Activated CD8-positive, alpha-beta T cell treated with anti-CD3 and anti-CD28 coated beads for 36 hours (primary cell): ENCODE measurements at regions not wholly inside any gene's neighbourhood (a gene's known extent, or its start where the extent isn't known, plus 50 kb on each side); places are given as distances from the start of the nearest gene placed in this dataset.

ENCODE experiments used
- ATAC-seq: fragments of 200-7000 bp; cut with Tn5 transposase; one replicate; pipeline ENCODE4 v1.10.0; 2021; ENCODE audit warnings: mild to moderate bottlenecking, moderate library complexity
- CTCF ChIA-PET: fragments of 350-600 bp; sonication (Branson Sonifier 250); formaldehyde crosslinking; loops from one replicate; lab custom pipeline; 2021; ENCODE audit warnings: antibody characterized with exemption; lab: Charles Lee
- POLR2A ChIA-PET: fragments of 350-600 bp; sonication (Branson Sonifier 250); formaldehyde crosslinking; loops from one replicate; lab custom pipeline; 2021; ENCODE audit warnings: antibody characterized with exemption; lab: Charles Lee
- DNase-seq: peaks from one replicate; pipeline ENCODE4 v3.0.0-alpha.2; 2020
- H3K27ac Mint-ChIP-seq: one replicate; pipeline ENCODE4 v1.8.0; 2021; ENCODE audit warnings: mild to moderate bottlenecking, mixed read lengths
- H3K27me3 Mint-ChIP-seq: one replicate; pipeline ENCODE4 v1.8.0; 2021; ENCODE audit warnings: mixed read lengths
- H3K36me3 Mint-ChIP-seq: one replicate; pipeline ENCODE4 v1.8.0; 2021; ENCODE audit warnings: low read depth, mixed read lengths
- H3K4me1 Mint-ChIP-seq: one replicate; pipeline ENCODE4 v1.8.0; 2021; ENCODE audit warnings: low read depth, mixed read lengths
- H3K4me3 Mint-ChIP-seq: one replicate; pipeline ENCODE4 v1.8.0; 2021; ENCODE audit warnings: mild to moderate bottlenecking, moderate library complexity, mixed read lengths
- H3K9me3 Mint-ChIP-seq: one replicate; pipeline ENCODE4 v1.8.0; 2021; ENCODE audit warnings: mixed read lengths
- CTCF ChIP-seq: fragments of 200-600 bp; IDR thresholded peaks from one replicate; pipeline ENCODE4 v1.8.0; 2022; ENCODE audit warnings: antibody characterized with exemption, mild to moderate bottlenecking
- intact Hi-C: fragments of 100-400 bp; cut with micrococcal nuclease; formaldehyde crosslinking; loops from one replicate; pipeline ENCODE4 v1.10.0; 2022

GRCh38 chr15:69685512-69686452, 233.2 kb downstream of the RPLP1 start:
- H3K9me3 Mint-ChIP-seq: peaks cover 37% of the 10 kb centered on the region
- H3K4me3 Mint-ChIP-seq: no peak overlapping the region
- TF ChIP-seq CTCF: no peak
- POLR2A ChIA-PET: interaction anchor here (1.1 kb wide), 1 partner anchor 8 kb away, joined by 4 read pairs; no protein-coding TSS in a partner anchor
- intact Hi-C loops: no loop called here
- peaks cover 15% of the 10 kb centered on the region for H3K36me3 Mint-ChIP-seq
- H3K27me3 Mint-ChIP-seq: peaks cover 7% of the 10 kb centered on the region
- H3K27ac Mint-ChIP-seq: no peak overlapping the region
- DNase-seq: no peak
- CTCF ChIA-PET: no interaction called here
- ATAC-seq: no peak
- peaks cover 10% of the 10 kb centered on the region for H3K4me1 Mint-ChIP-seq

- Mint-ChIP-seq H3K27me3 (peaks cover 7% of the 10 kb centered on the region), H3K36me3 (peaks cover 15% of the 10 kb centered on the region), H3K4me3 (no peak overlapping the region), H3K27ac (no peak overlapping the region), H3K9me3 (peaks cover 37% of the 10 kb centered on the region), H3K4me1 (peaks cover 8% of the 10 kb centered on the region)
- ChIA-PET CTCF (no interaction called here), POLR2A (no interaction called here)
- ATAC-seq (no peak), DNase-seq (no peak)
- intact Hi-C loops: no loop called here
- TF ChIP-seq CTCF: no peak
Measured at GRCh38 chr15:69686626-69687025, 234.0 kb downstream of the RPLP1 start.

- ATAC-seq: no peak
- no peak overlapping the region for H3K27ac Mint-ChIP-seq
- POLR2A ChIA-PET: interaction anchor here (0.9 kb wide), 1 partner anchor 73 kb away, joined by 3 read pairs; no protein-coding TSS in a partner anchor
- CTCF ChIA-PET: interaction anchor here (1.2 kb wide), 1 partner anchor 98 kb away, joined by 3 read pairs; no protein-coding TSS in a partner anchor
- TF ChIP-seq CTCF: no peak
- H3K9me3 Mint-ChIP-seq: peaks cover 26% of the 10 kb centered on the region
- DNase-seq: no peak
- no peaks in the 10 kb centered on the region for H3K4me1 Mint-ChIP-seq
- no peak overlapping the region for H3K4me3 Mint-ChIP-seq
- peaks cover 11% of the 10 kb centered on the region for H3K36me3 Mint-ChIP-seq
- intact Hi-C loops: no loop called here
- peaks cover 9% of the 10 kb centered on the region for H3K27me3 Mint-ChIP-seq
Measured at GRCh38 chr15:69689133-69689532, 236.5 kb downstream of the RPLP1 start.

GRCh38 chr15:69691307-69692015, 238.8 kb downstream of the RPLP1 start:
- H3K4me3 Mint-ChIP-seq: no peak overlapping the region
- intact Hi-C loops: no loop called here
- CTCF ChIA-PET: no interaction called here
- no peak for DNase-seq
- ATAC-seq: no peak
- peaks cover 9% of the 10 kb centered on the region for H3K27me3 Mint-ChIP-seq
- TF ChIP-seq CTCF: no peak
- H3K4me1 Mint-ChIP-seq: no peaks in the 10 kb centered on the region
- no peak overlapping the region for H3K27ac Mint-ChIP-seq
- H3K36me3 Mint-ChIP-seq: peaks cover 11% of the 10 kb centered on the region
- POLR2A ChIA-PET: no interaction called here
- peaks cover 26% of the 10 kb centered on the region for H3K9me3 Mint-ChIP-seq
